BLaER1 treated with 17β-estradiol and CSF1 and Interleukin-3, amounts not matched to agents 10 nM and 100 nM (cell line): ENCODE measurements at regions not wholly inside any gene's neighbourhood (a gene's known extent, or its start where the extent isn't known, plus 50 kb on each side); places are given as distances from the start of the nearest gene placed in this dataset.

ENCODE experiments used
- H3K27ac ChIP-seq, 11 experiments: shearing (Covaris generic); formaldehyde crosslinking; 2 replicates each; pipeline ENCODE4 v1.8.1; 2022
- H3K27me3 ChIP-seq, 11 experiments: shearing (Covaris generic); formaldehyde crosslinking; 2 replicates each; pipeline ENCODE4 v1.8.1; 2022
- H3K36me3 ChIP-seq, 11 experiments: shearing (Covaris generic); formaldehyde crosslinking; 2 replicates each; pipeline ENCODE4 v1.8.1; 2022
- H3K4me1 ChIP-seq, 10 experiments: shearing (Covaris generic); formaldehyde crosslinking; 2 replicates each; pipeline ENCODE4 v1.8.1; 2022
- H3K4me2 ChIP-seq, 11 experiments: shearing (Covaris generic); formaldehyde crosslinking; 2 replicates each; pipeline ENCODE4 v1.8.1; 2022
- H3K4me3 ChIP-seq, 10 experiments: shearing (Covaris generic); formaldehyde crosslinking; 2 replicates each; pipeline ENCODE4 v1.8.1; 2022
- H3K9ac ChIP-seq, 11 experiments: shearing (Covaris generic); formaldehyde crosslinking; 2 replicates each; pipeline ENCODE4 v1.8.1; 2022
- H3K9me3 ChIP-seq, 11 experiments: shearing (Covaris generic); formaldehyde crosslinking; replicated peaks in 1 of 11; 2 replicates each; pipeline ENCODE4 v1.8.1; 2022
- H4K20me1 ChIP-seq, 11 experiments: shearing (Covaris generic); formaldehyde crosslinking; 2 replicates each; pipeline ENCODE4 v1.8.1; 2022
- Cebpa-rat ChIP-seq, 11 experiments: shearing (Covaris generic); IDR thresholded peaks; 2 replicates each; pipeline ENCODE4 v1.8.1; 2022

DNA sequence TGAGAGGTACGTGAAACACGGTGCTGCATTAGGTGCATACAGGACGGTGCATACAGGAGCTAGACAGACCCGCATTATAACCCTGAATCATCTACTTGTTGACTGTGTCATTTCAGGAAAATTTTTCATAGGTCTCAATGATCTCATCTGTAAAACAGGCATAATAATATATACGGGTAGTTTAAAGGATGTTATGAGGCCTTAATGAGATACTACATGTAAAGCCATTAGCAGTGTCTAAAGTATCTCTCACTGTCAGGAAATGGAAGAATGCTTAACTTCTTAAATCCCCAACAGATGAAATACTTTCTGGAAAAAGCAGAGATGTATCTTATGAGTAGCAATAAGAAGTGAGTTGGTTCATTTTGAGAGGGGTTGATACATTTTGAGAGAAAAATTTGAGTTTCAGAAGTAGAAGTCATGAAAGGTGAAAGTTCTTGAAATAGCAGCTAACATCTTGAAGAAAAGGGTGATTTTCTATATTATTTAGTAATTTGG is 669.6 kb downstream of the PTPRC start:
- Histone ChIP-seq H3K27ac (no peak overlapping the region), H3K9me3 (no peaks in the 10 kb centered on the region), H3K4me2 (no peak overlapping the region), H3K4me1 (peaks cover 0 to 20% (median 11%) of the 10 kb centered on the region in 10 experiments; a peak in 11 of 20 replicates), H4K20me1 (no peaks in the 10 kb centered on the region), H3K27me3 (no peaks in the 10 kb centered on the region), H3K4me3 (no peak overlapping the region), H3K36me3 (no peaks in the 10 kb centered on the region), H3K9ac (no peak overlapping the region)
- no peak for TF ChIP-seq Cebpa-rat (IDR thresholded peaks at IDR 0.05)

GRCh38 chr1:199310708-199311107 is 671.9 kb downstream of the PTPRC start:
- H3K4me1 ChIP-seq, result peaks cover 0 to 21% (median 11%) of the 10 kb centered on the region in 10 experiments; a peak in 11 of 20 replicates
- peak overlapping the region in 1 of 11 experiments; percentile 23; a peak in 1 of 22 replicates for H3K27ac ChIP-seq
- H3K27me3 ChIP-seq, result no peaks in the 10 kb centered on the region
- H3K9ac ChIP-seq, result no peak overlapping the region
- H3K9me3 ChIP-seq, result no peaks in the 10 kb centered on the region
- no peak for TF ChIP-seq Cebpa-rat (IDR thresholded peaks at IDR 0.05)
- no peaks in the 10 kb centered on the region for H3K36me3 ChIP-seq
- H4K20me1 ChIP-seq, result no peaks in the 10 kb centered on the region
- H3K4me3 ChIP-seq, result no peak overlapping the region
- no peak overlapping the region for H3K4me2 ChIP-seq

DNA sequence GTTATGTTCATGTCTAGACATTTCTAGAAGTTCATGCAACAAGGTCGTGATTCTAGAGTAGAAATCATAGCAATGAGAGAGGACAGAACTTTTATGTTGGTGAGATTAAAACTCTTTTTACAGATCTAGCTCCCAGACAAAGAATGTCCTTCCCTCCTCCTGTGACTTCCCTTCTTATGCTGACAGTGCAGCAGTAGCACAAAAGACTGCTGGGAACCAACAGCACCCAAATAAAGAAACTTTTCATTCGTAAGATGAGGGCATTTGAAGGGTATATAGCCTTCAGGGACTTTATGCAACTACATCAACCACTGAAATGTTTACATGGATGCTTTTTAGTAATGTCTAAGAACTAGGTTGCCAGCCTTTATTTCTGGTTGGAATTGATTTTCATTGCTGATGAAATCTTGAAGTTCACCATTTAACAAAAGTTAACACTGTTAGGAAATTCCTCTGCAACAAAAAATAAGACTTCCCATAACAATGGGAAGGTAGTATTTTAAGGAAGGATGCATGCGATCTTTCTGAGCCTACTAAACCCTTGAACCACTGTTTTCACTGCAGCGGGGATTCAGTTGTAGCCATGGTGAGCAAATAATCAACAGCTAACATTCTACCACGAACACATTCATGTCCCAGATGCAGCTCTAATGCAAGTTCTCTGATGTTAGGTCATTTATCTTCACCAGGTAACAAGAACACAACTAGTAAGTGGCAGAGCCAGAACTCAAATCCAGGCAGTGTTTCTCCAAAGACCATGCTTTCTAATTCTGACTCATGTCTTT is 672.8 kb downstream of the PTPRC start:
- no peak overlapping the region for H3K4me3 ChIP-seq
- H4K20me1 ChIP-seq, result no peaks in the 10 kb centered on the region
- peak overlapping the region in 5 of 11 experiments; percentile 1 to 73 (median 49); a peak in 8 of 22 replicates for H3K4me2 ChIP-seq
- peaks cover 0 to 21% (median 11%) of the 10 kb centered on the region in 10 experiments; a peak in 11 of 20 replicates for H3K4me1 ChIP-seq
- no peak overlapping the region for H3K27ac ChIP-seq
- no peaks in the 10 kb centered on the region for H3K36me3 ChIP-seq
- H3K27me3 ChIP-seq, result no peaks in the 10 kb centered on the region
- H3K9ac ChIP-seq, result no peak overlapping the region
- no peaks in the 10 kb centered on the region for H3K9me3 ChIP-seq
- TF ChIP-seq Cebpa-rat (IDR thresholded peaks at IDR 0.05), result no peak

GRCh38 chr1:199312626-199313025 is 673.8 kb downstream of the PTPRC start:
- H3K4me2 ChIP-seq, result peak overlapping the region in 8 of 11 experiments; percentile 0 to 73 (median 38); a peak in 10 of 22 replicates
- no peaks in the 10 kb centered on the region for H4K20me1 ChIP-seq
- no peak overlapping the region for H3K27ac ChIP-seq
- H3K36me3 ChIP-seq, result no peaks in the 10 kb centered on the region
- no peak overlapping the region for H3K4me3 ChIP-seq
- no peaks in the 10 kb centered on the region for H3K27me3 ChIP-seq
- no peaks in the 10 kb centered on the region for H3K9me3 ChIP-seq
- peaks cover 0 to 21% (median 11%) of the 10 kb centered on the region in 10 experiments; a peak in 11 of 20 replicates for H3K4me1 ChIP-seq
- no peak for TF ChIP-seq Cebpa-rat (IDR thresholded peaks at IDR 0.05)
- no peak overlapping the region for H3K9ac ChIP-seq

DNA sequence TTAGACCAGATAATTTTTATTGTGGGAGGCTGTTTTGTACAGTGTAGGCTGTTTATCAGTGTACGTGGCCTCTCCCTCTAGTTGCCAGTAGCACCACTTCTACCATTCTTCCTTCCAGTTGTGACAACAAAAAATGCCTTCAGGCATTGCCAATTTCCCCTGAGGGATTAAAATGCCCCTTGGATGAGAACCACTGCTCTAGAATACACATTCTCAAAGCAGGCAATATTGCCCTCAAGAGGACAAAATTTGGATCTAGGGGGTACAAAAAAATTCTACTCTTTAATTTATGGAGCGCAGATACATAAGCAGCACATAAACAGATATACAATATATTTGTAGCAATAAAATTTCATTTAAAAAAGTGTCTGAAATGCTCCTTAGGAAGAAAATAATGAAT is 674.6 kb downstream of the PTPRC start:
- Histone ChIP-seq H3K36me3 (no peaks in the 10 kb centered on the region), H3K27me3 (no peaks in the 10 kb centered on the region), H4K20me1 (no peaks in the 10 kb centered on the region), H3K4me3 (no peak overlapping the region), H3K4me1 (peaks cover 0 to 21% (median 11%) of the 10 kb centered on the region in 10 experiments; a peak in 11 of 20 replicates), H3K4me2 (peak overlapping the region in 5 of 11 experiments; percentile 2 to 73 (median 37); a peak in 6 of 22 replicates), H3K27ac (no peak overlapping the region), H3K9ac (no peak overlapping the region), H3K9me3 (no peaks in the 10 kb centered on the region)
- no peak for TF ChIP-seq Cebpa-rat (IDR thresholded peaks at IDR 0.05)

DNA sequence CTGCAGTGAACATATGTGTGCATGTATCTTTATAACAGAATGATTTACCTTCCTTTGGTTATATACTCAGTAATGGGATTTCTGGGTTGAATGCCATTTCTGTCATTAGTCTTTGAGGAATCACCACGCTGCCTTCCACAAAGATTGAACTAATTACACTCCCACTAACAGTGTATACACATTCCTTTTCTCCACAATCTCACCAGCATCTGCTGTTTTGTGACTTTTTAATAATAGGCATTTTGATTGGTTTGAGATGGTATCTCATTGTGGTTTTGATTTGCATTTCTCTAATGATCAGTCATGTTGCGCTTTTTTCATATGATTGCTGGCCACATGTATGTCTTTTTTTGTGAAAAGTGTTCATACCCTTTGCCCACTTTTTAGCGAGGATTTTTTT is 680.5 kb downstream of the PTPRC start:
- Histone ChIP-seq H3K4me2 (no peak overlapping the region), H3K9me3 (no peaks in the 10 kb centered on the region), H3K4me3 (no peak overlapping the region), H4K20me1 (no peaks in the 10 kb centered on the region), H3K4me1 (no peaks in the 10 kb centered on the region), H3K36me3 (no peaks in the 10 kb centered on the region), H3K27ac (no peak overlapping the region), H3K27me3 (no peaks in the 10 kb centered on the region), H3K9ac (no peak overlapping the region)
- no peak for TF ChIP-seq Cebpa-rat (IDR thresholded peaks at IDR 0.05)

DNA sequence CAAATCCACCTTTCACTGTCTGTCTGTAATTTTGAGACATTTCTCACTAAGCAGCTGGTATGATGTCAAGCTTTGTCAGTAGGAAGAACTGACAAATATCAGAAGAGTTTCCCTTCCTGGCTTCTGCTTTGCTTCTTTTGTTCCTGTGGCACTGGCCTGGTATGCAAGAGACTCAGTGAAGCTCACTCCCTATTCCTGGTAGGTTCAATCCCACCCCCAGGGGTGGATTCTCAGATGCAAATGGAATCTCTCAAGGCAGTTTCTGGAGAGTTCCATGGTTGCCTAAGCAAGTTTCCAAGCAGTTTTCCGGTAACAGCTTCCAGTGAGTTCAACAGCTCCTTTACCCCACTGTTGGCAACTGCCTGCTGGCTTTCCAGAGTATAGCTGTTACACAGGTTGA is 683.4 kb downstream of the PTPRC start:
- peaks cover 7 to 11% (median 10%) of the 10 kb centered on the region in 11 experiments for H3K9me3 ChIP-seq
- H3K4me3 ChIP-seq, result no peak overlapping the region
- H4K20me1 ChIP-seq, result no peaks in the 10 kb centered on the region
- no peak overlapping the region for H3K27ac ChIP-seq
- H3K4me2 ChIP-seq, result no peak overlapping the region
- no peaks in the 10 kb centered on the region for H3K27me3 ChIP-seq
- no peaks in the 10 kb centered on the region for H3K4me1 ChIP-seq
- H3K9ac ChIP-seq, result no peak overlapping the region
- H3K36me3 ChIP-seq, result no peaks in the 10 kb centered on the region
- no peak for TF ChIP-seq Cebpa-rat (IDR thresholded peaks at IDR 0.05)

GRCh38 chr1:199333180-199333579 is 694.3 kb upstream of the NR5A2 start:
- Histone ChIP-seq H3K36me3 (no peaks in the 10 kb centered on the region), H3K27me3 (no peaks in the 10 kb centered on the region), H3K9me3 (no peaks in the 10 kb centered on the region), H3K4me1 (0 out of 20 replicates have a peak, but pooled peaks cover 0 to 3% (median 0%) of the 10 kb centered on the region in 10 experiments), H3K9ac (no peak overlapping the region), H4K20me1 (no peaks in the 10 kb centered on the region), H3K4me2 (no peak overlapping the region), H3K4me3 (no peak overlapping the region), H3K27ac (no peak overlapping the region)
- no peak for TF ChIP-seq Cebpa-rat (IDR thresholded peaks at IDR 0.05)

DNA sequence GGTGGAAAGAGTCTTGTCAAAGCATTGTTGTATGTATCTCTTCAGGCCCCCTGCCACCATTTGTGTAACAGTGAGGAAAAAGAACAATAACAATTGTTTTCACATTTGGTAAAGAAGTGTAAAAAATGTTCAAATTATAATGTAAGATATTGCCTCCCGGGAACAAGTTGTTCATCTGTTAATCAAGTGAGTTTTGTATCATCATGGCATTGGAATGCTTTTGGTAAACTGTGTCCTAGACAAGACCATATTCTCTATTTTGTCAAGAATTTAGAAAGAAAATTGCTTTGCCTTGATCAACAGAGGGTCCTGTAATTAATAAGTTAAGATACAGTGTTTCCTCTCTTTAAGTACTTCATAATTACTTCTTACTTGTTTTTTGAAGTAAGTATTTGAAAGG is 692.0 kb upstream of the NR5A2 start:
- no peak overlapping the region for H3K9ac ChIP-seq
- H3K9me3 ChIP-seq, result no peaks in the 10 kb centered on the region
- no peaks in the 10 kb centered on the region for H3K27me3 ChIP-seq
- H3K36me3 ChIP-seq, result no peaks in the 10 kb centered on the region
- H4K20me1 ChIP-seq, result no peaks in the 10 kb centered on the region
- H3K27ac ChIP-seq, result no peak overlapping the region
- TF ChIP-seq Cebpa-rat (IDR thresholded peaks at IDR 0.05), result no peak
- H3K4me3 ChIP-seq, result no peak overlapping the region
- no peak overlapping the region for H3K4me2 ChIP-seq
- H3K4me1 ChIP-seq, result 0 out of 20 replicates have a peak, but pooled peaks cover 0 to 3% (median 0%) of the 10 kb centered on the region in 10 experiments
